ENCODE measurements at regions not wholly inside any gene's neighbourhood (a gene's known extent, or its start where the extent isn't known, plus 50 kb on each side); places are given as distances from the start of the nearest gene placed in this dataset.

DNA sequence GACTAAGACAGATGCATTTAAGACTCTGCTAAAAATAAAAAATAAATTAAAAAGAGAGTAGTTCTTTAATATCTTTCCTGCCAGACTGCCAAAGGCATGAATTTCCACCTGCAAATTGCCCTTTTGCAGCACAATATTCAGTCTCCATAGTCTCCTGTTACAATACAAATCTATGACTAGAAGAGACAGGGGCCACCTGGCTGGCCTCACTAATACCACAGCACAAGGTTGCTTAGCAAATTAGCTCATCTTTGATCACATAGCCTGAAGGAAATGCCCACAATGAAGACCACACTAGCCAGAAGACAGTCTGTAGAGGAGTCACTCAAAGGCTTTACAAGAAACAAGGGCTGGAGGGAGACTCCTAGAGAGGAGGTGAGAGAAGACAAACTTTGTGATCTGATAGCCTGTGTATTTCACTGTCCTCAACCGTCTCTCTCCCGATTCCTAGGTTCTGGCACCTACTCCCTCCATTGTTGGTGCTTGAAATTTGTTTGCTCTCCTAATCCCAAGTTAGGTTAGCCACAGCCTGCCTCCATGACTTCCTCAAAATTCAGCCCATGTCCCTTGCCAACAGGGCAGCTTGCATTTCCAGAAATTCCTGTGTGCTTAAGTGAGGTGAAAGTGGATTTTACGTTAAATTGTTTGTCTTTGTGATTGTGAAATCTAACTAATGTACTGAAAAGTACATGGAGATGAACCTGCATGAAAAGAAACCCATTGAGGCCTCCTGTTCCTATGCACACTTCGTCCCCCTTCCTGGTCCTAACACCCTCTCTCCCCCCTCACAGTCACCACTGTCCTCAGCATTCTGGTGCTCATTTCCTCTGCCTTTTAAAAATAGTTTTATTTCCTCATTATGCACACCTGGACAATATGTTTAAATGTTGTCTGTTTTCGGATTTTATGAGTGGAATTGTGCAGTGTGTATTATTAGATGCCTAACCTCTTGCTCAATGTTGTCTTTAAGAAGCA is 88.7 kb upstream of the PLXNC1 start:
- Histone ChIP-seq H3K4me3 (no peak overlapping the region), H3K4me1 (no peaks in the 10 kb centered on the region), H3K27ac (no peak overlapping the region), H3K27me3 (no peaks in the 10 kb centered on the region), H3K36me3 (no peaks in the 10 kb centered on the region), H3K9me3 (no peaks in the 10 kb centered on the region)
- intact Hi-C loops (cut with DNase I; ENCODE audit: low total_unique reads) = no loop called here
- TF ChIP-seq POLR2A (IDR thresholded peaks at IDR 0.05) = no peak
- TF ChIP-seq, protein P1, sequence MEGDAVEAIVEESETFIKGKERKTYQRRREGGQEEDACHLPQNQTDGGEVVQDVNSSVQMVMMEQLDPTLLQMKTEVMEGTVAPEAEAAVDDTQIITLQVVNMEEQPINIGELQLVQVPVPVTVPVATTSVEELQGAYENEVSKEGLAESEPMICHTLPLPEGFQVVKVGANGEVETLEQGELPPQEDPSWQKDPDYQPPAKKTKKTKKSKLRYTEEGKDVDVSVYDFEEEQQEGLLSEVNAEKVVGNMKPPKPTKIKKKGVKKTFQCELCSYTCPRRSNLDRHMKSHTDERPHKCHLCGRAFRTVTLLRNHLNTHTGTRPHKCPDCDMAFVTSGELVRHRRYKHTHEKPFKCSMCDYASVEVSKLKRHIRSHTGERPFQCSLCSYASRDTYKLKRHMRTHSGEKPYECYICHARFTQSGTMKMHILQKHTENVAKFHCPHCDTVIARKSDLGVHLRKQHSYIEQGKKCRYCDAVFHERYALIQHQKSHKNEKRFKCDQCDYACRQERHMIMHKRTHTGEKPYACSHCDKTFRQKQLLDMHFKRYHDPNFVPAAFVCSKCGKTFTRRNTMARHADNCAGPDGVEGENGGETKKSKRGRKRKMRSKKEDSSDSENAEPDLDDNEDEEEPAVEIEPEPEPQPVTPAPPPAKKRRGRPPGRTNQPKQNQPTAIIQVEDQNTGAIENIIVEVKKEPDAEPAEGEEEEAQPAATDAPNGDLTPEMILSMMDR (IDR thresholded peaks at IDR 0.05) = no peak
- no peak for DNase-seq

DNA sequence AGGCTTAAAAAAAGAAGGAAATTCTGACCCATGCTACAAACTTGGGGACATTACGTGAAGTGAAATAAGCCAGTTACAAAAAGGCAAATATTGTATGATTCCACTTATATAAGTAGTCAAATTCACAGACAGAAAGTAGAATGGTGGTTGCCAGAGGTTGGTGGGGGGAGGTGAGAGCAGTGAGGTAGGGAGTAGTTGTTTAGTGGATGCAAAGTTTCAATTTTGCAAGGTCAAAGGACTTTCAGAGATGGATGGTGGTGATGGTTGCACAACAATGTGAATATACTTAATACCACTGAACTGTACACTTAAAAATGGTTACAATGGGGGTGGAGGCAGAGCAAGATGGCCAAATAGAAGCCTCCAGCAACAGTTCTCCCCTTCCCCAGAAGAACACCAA is 86.2 kb upstream of the PLXNC1 start:
- no peak overlapping the region for H3K4me3 ChIP-seq
- intact Hi-C loops (cut with DNase I; ENCODE audit: low total_unique reads) = no loop called here
- TF ChIP-seq POLR2A (IDR thresholded peaks at IDR 0.05) = no peak
- TF ChIP-seq, protein P1 (IDR thresholded peaks at IDR 0.05) = no peak
- DNase-seq = no peak
- H3K9me3 ChIP-seq = no peaks in the 10 kb centered on the region
- no peaks in the 10 kb centered on the region for H3K36me3 ChIP-seq
- H3K27ac ChIP-seq = no peak overlapping the region
- H3K27me3 ChIP-seq = no peaks in the 10 kb centered on the region
- H3K4me1 ChIP-seq = no peaks in the 10 kb centered on the region

DNA sequence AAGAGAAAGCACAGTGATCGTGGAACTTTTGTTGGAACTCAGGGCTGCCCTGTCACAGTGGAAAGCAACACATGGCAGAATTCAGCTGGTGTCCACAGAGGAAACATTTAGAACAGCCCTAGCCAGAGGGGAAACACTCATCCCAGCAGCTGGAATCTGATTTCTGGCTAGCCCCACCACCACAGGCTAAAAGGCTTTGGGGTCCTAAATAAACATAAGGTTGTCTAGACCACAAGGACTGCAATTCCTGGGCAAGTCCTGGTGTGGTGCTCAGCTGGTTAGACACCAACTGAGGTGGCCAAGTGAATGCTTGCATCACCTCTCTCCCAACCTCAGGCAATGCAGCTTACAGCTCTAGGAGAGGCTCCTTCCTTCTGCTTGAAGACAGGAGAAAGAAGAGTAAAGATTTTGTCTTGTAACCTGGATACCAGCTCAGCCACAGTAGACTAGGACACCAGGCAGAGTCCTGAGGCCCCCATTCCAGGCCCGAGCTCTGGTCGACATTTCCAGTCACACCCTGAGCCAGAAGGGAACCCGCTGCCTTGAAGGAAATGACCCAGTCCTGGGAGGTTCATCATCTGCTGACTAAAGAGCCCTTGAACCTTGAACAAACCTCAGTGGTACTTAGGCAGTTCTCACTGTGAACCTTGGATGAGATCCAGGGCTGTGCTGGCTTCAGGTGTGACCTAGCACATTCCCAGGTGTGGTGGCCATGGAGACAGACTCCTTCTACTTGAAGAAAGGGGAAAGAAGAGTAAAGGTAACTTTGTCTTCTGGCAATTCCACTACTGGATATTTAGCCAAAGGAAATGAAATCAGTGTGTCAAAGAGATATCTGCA is 85.4 kb upstream of the PLXNC1 start:
- Histone ChIP-seq H3K27me3 (no peaks in the 10 kb centered on the region), H3K36me3 (no peaks in the 10 kb centered on the region), H3K4me1 (no peaks in the 10 kb centered on the region), H3K27ac (no peak overlapping the region), H3K9me3 (no peaks in the 10 kb centered on the region), H3K4me3 (no peak overlapping the region)
- intact Hi-C loops (cut with DNase I; ENCODE audit: low total_unique reads) = no loop called here
- TF ChIP-seq, protein P1 (IDR thresholded peaks at IDR 0.05) = no peak
- no peak for TF ChIP-seq POLR2A (IDR thresholded peaks at IDR 0.05)
- DNase-seq = no peak

DNA sequence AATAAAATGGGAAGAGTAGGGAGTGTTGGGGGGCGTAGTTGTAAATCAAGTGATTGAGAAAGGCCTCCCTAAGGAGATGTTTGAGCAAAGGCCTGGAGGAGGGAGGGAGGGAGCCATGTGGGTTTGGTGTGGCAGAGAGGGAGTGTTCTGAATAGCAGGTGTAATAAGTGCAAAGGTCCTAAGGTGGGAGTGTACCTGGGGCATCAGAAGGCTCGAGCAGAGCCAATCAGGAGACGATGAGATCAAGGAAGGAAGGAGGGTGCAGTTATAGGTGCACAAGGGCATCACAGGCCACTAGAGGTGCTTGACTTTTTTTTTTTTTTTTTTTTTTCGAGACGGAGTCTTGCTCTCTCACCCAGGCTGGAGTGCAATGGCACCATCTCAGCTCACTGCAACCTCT is 77.9 kb upstream of the PLXNC1 start:
- intact Hi-C loops (cut with DNase I; ENCODE audit: low total_unique reads) = no loop called here

More for the DNA sequence above, 77.9 kb upstream of the PLXNC1 start:
- Histone ChIP-seq H3K4me1 (no peaks in the 10 kb centered on the region), H3K27ac (no peak overlapping the region), H3K9me3 (no peaks in the 10 kb centered on the region), H3K36me3 (no peaks in the 10 kb centered on the region), H3K27me3 (no peaks in the 10 kb centered on the region), H3K4me3 (no peak overlapping the region)
- no peak for DNase-seq
- no peak for TF ChIP-seq POLR2A (IDR thresholded peaks at IDR 0.05)
- TF ChIP-seq, protein P1 (IDR thresholded peaks at IDR 0.05) = no peak

All from uterus (tissue), 3 donors.